ENCODE measurements at regions not wholly inside any gene's neighbourhood (a gene's known extent, or its start where the extent isn't known, plus 50 kb on each side); places are given as distances from the start of the nearest gene placed in this dataset.

- peaks cover 0 to 9% (median 5%) of the 10 kb centered on the region in 3 donors for H3K4me1 ChIP-seq (ENCODE audit: control insufficient read depth in 3 of 3, insufficient read depth in 3 of 3, low read length in 3 of 3)
- H3K9me3 ChIP-seq (ENCODE audit: control insufficient read depth in 3 of 3, low read length in 3 of 3), result no peaks in the 10 kb centered on the region
- H3K9ac ChIP-seq (ENCODE audit: low read depth in 1 of 3, low read length in 3 of 3), result no peak overlapping the region
- no peak overlapping the region for H3K27ac ChIP-seq (ENCODE audit: low read depth, low read length)
- no peaks in the 10 kb centered on the region for H3K27me3 ChIP-seq (ENCODE audit: control insufficient read depth in 3 of 3, insufficient read depth in 3 of 3, low read length in 3 of 3)
- H3K4me3 ChIP-seq (ENCODE audit: low read length in 3 of 3), result no peak overlapping the region
- H3K36me3 ChIP-seq (ENCODE audit: control insufficient read depth in 3 of 3, insufficient read depth in 3 of 3, low read length in 3 of 3), result no peaks in the 10 kb centered on the region
Observed at GRCh38 chr5:54696931-54697330, 179.4 kb downstream of the SNX18 start.

GRCh38 chr5:54696346-54696745 lies 178.8 kb downstream of the SNX18 start:
- Histone ChIP-seq H3K27me3 (ENCODE audit: control insufficient read depth in 3 of 3, insufficient read depth in 3 of 3, low read length in 3 of 3) (no peaks in the 10 kb centered on the region), H3K36me3 (ENCODE audit: control insufficient read depth in 3 of 3, insufficient read depth in 3 of 3, low read length in 3 of 3) (no peaks in the 10 kb centered on the region), H3K9ac (ENCODE audit: low read depth in 1 of 3, low read length in 3 of 3) (no peak overlapping the region), H3K27ac (ENCODE audit: low read depth, low read length) (no peak overlapping the region), H3K9me3 (ENCODE audit: control insufficient read depth in 3 of 3, low read length in 3 of 3) (no peaks in the 10 kb centered on the region), H3K4me1 (ENCODE audit: control insufficient read depth in 3 of 3, insufficient read depth in 3 of 3, low read length in 3 of 3) (peaks cover 0 to 9% (median 3%) of the 10 kb centered on the region in 3 donors), H3K4me3 (ENCODE audit: low read length in 3 of 3) (no peak overlapping the region)

DNA sequence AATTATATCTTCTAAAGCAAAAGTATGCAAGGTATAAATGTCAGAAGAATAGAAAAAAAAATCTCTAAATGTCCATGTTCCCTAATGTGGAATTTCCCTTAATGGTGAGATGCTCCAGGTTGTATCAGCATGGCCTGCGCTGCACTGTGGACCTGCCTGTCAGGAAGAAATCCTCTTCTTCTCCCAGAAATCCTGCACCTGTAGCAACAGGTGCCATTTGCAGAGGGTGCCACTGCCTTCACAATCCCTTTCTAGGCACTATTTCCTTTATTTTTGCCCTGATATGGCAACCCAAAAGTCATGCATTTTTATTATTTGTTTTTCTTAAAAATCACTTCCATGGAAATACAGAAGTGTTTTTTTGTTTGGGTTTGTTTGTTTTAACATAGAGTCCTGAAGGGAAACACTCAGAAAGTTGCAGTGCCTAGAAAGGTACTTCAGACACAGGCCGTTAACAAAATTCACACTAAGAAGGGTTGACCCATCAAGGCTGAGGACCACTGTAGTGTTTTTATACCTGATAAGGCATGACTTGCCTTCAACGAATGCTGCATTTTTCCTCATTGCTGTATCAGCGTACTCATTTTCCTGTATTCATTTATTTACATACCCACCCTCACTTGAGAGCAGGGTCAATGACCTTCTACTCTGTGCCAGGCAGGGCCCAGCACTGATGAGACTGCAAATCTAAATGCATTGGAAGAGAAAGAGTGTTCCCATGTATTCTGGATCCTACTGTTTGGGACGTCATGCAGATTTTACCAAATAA lies 177.8 kb downstream of the SNX18 start:
- Histone ChIP-seq H3K9ac (ENCODE audit: low read depth in 1 of 3, low read length in 3 of 3) (no peak overlapping the region), H3K4me1 (ENCODE audit: control insufficient read depth in 3 of 3, insufficient read depth in 3 of 3, low read length in 3 of 3) (peaks cover 0 to 9% (median 3%) of the 10 kb centered on the region in 3 donors), H3K4me3 (ENCODE audit: low read length in 3 of 3) (no peak overlapping the region), H3K27ac (ENCODE audit: low read depth, low read length) (no peak overlapping the region), H3K27me3 (ENCODE audit: control insufficient read depth in 3 of 3, insufficient read depth in 3 of 3, low read length in 3 of 3) (no peaks in the 10 kb centered on the region), H3K9me3 (ENCODE audit: control insufficient read depth in 3 of 3, low read length in 3 of 3) (no peaks in the 10 kb centered on the region), H3K36me3 (ENCODE audit: control insufficient read depth in 3 of 3, insufficient read depth in 3 of 3, low read length in 3 of 3) (no peaks in the 10 kb centered on the region)

DNA sequence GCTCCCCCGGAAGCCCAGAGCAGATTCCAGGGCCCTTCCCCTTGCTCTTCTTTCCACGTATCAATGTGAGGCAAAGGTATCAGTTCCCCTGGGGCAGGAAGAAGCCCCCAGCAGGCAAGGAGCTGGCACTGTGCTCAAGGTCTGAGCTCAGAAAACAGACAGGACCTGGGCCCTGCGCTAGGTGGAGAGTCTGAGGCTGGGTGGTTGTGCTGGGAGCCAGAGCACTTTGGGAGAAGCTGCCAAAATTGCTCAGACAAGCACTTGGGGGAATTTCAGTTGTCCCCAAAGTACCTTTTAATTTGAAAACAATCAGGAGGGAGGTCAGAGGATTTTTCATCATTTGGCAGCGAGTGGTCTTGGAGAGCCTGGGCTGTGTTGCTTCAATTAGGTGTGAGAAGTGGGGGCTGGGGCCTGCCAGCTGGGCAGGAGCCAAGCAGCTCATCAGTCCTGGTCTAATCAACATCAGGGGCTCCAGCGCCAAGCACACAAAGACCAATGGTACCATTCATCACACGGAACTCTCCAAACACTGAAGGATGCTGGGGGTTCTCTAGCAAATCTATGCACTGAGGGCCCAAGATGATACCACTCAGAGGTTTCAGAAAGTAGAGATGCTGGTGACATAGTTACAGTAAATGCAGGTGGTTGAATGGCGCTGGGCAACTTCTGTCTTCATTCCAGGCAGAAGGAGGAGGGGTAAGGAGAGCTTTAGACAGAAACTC lies 176.5 kb downstream of the SNX18 start:
- Histone ChIP-seq H3K4me1 (ENCODE audit: control insufficient read depth in 3 of 3, insufficient read depth in 3 of 3, low read length in 3 of 3) (peaks cover 0 to 9% (median 3%) of the 10 kb centered on the region in 3 donors), H3K36me3 (ENCODE audit: control insufficient read depth in 3 of 3, insufficient read depth in 3 of 3, low read length in 3 of 3) (no peaks in the 10 kb centered on the region), H3K27ac (ENCODE audit: low read depth, low read length) (no peak overlapping the region), H3K27me3 (ENCODE audit: control insufficient read depth in 3 of 3, insufficient read depth in 3 of 3, low read length in 3 of 3) (no peaks in the 10 kb centered on the region), H3K9me3 (ENCODE audit: control insufficient read depth in 3 of 3, low read length in 3 of 3) (no peaks in the 10 kb centered on the region), H3K9ac (ENCODE audit: low read depth in 1 of 3, low read length in 3 of 3) (no peak overlapping the region), H3K4me3 (ENCODE audit: low read length in 3 of 3) (no peak overlapping the region)

DNA sequence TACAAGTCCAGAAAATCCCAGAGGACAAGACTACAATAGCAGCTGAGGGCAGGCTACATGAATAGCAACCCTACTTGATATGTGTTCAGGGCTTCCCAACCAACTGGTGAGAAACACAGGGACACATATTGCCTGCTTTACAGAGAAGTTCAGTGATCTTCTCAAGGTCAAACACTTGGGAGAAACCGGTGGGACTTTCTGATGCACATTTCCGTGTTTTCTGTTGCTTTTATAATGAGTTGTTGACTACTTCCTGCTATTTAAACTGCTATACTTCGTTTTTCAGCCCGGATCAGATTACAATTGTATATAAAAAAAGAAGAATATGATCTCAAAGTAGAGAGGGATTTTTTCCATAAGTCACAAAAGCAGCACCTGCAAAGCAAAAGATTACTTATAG lies 175.1 kb downstream of the SNX18 start:
- no peak overlapping the region for H3K4me3 ChIP-seq (ENCODE audit: low read length in 3 of 3)

DNA sequence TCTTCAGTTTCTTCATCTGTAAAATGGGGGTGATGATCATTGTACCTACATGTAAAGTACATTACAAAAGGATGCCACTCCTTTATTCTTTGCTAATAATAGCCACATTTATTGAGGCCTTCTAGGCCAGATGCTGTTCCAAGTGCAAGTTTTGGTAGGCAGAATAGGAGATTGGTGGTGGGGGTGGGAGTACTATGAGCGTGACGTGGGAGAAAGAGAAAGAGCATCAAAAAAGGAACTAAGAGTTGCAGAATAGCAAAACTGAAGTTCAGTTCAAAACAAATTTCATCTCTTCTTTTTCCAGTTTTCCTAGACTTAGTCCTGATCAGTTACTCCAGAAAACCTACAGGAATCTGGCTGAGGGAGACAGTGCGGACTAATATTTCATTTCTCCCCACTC lies 174.1 kb downstream of the SNX18 start:
- Histone ChIP-seq H3K27me3 (ENCODE audit: control insufficient read depth in 3 of 3, insufficient read depth in 3 of 3, low read length in 3 of 3) (no peaks in the 10 kb centered on the region), H3K9ac (ENCODE audit: low read depth in 1 of 3, low read length in 3 of 3) (no peak overlapping the region), H3K4me3 (ENCODE audit: low read length in 3 of 3) (no peak overlapping the region), H3K9me3 (ENCODE audit: control insufficient read depth in 3 of 3, low read length in 3 of 3) (no peaks in the 10 kb centered on the region), H3K36me3 (ENCODE audit: control insufficient read depth in 3 of 3, insufficient read depth in 3 of 3, low read length in 3 of 3) (no peaks in the 10 kb centered on the region), H3K4me1 (ENCODE audit: control insufficient read depth in 3 of 3, insufficient read depth in 3 of 3, low read length in 3 of 3) (peaks cover 0 to 5% (median 0%) of the 10 kb centered on the region in 3 donors), H3K27ac (ENCODE audit: low read depth, low read length) (no peak overlapping the region)

More for the DNA sequence above, 175.1 kb downstream of the SNX18 start:
- Histone ChIP-seq H3K9me3 (ENCODE audit: control insufficient read depth in 3 of 3, low read length in 3 of 3) (no peaks in the 10 kb centered on the region), H3K36me3 (ENCODE audit: control insufficient read depth in 3 of 3, insufficient read depth in 3 of 3, low read length in 3 of 3) (no peaks in the 10 kb centered on the region), H3K27me3 (ENCODE audit: control insufficient read depth in 3 of 3, insufficient read depth in 3 of 3, low read length in 3 of 3) (no peaks in the 10 kb centered on the region), H3K27ac (ENCODE audit: low read depth, low read length) (no peak overlapping the region), H3K9ac (ENCODE audit: low read depth in 1 of 3, low read length in 3 of 3) (no peak overlapping the region), H3K4me1 (ENCODE audit: control insufficient read depth in 3 of 3, insufficient read depth in 3 of 3, low read length in 3 of 3) (peaks cover 0 to 7% (median 3%) of the 10 kb centered on the region in 3 donors)

- H3K27ac ChIP-seq (ENCODE audit: low read depth, low read length), result no peak overlapping the region
Observed at GRCh38 chr5:54689411-54690251, 172.1 kb downstream of the SNX18 start.

DNA sequence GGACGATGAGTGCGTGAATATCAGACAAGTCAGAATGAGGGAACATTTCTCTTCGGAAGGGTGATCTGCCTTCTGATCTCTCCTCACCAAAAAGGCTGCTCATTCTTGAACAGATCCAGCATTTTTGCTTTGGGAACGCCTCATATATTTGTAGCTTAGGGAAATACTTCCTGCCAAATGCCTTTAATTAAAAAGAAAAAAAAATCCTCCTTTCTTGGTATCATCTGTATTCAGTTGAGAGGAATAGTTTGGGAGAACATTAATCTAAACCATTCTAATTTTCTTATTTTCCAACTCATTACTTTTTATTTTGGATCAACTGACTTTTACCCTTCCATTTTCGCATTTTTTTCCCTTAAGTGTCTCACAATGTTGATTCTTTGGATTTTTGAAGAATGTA lies 163.4 kb downstream of the SNX18 start:
- Histone ChIP-seq H3K4me3 (ENCODE audit: low read length in 3 of 3) (no peak overlapping the region), H3K9me3 (ENCODE audit: control insufficient read depth in 3 of 3, low read length in 3 of 3) (no peaks in the 10 kb centered on the region), H3K9ac (ENCODE audit: low read depth in 1 of 3, low read length in 3 of 3) (no peak overlapping the region), H3K4me1 (ENCODE audit: control insufficient read depth in 3 of 3, insufficient read depth in 3 of 3, low read length in 3 of 3) (peaks cover 2 to 4% (median 3%) of the 10 kb centered on the region in 3 donors), H3K27ac (ENCODE audit: low read depth, low read length) (no peak overlapping the region), H3K36me3 (ENCODE audit: control insufficient read depth in 3 of 3, insufficient read depth in 3 of 3, low read length in 3 of 3) (no peaks in the 10 kb centered on the region), H3K27me3 (ENCODE audit: control insufficient read depth in 3 of 3, insufficient read depth in 3 of 3, low read length in 3 of 3) (no peaks in the 10 kb centered on the region)

More at GRCh38 chr5:54689411-54690251, 172.1 kb downstream of the SNX18 start:
- H3K9ac ChIP-seq (ENCODE audit: low read depth in 1 of 3, low read length in 3 of 3), result no peak overlapping the region
- H3K4me3 ChIP-seq (ENCODE audit: low read length in 3 of 3), result no peak overlapping the region
- no peaks in the 10 kb centered on the region for H3K27me3 ChIP-seq (ENCODE audit: control insufficient read depth in 3 of 3, insufficient read depth in 3 of 3, low read length in 3 of 3)
- H3K4me1 ChIP-seq (ENCODE audit: control insufficient read depth in 3 of 3, insufficient read depth in 3 of 3, low read length in 3 of 3), result peaks cover 0 to 5% (median 0%) of the 10 kb centered on the region in 3 donors
- no peaks in the 10 kb centered on the region for H3K36me3 ChIP-seq (ENCODE audit: control insufficient read depth in 3 of 3, insufficient read depth in 3 of 3, low read length in 3 of 3)
- H3K9me3 ChIP-seq (ENCODE audit: control insufficient read depth in 3 of 3, low read length in 3 of 3), result no peaks in the 10 kb centered on the region

GRCh38 chr5:54679686-54680085 lies 162.1 kb downstream of the SNX18 start:
- peaks cover 2 to 4% (median 3%) of the 10 kb centered on the region in 3 donors for H3K4me1 ChIP-seq (ENCODE audit: control insufficient read depth in 3 of 3, insufficient read depth in 3 of 3, low read length in 3 of 3)
- no peaks in the 10 kb centered on the region for H3K36me3 ChIP-seq (ENCODE audit: control insufficient read depth in 3 of 3, insufficient read depth in 3 of 3, low read length in 3 of 3)
- H3K9ac ChIP-seq (ENCODE audit: low read depth in 1 of 3, low read length in 3 of 3), result no peak overlapping the region
- no peaks in the 10 kb centered on the region for H3K9me3 ChIP-seq (ENCODE audit: control insufficient read depth in 3 of 3, low read length in 3 of 3)
- H3K27ac ChIP-seq (ENCODE audit: low read depth, low read length), result no peak overlapping the region
- H3K4me3 ChIP-seq (ENCODE audit: low read length in 3 of 3), result no peak overlapping the region
- no peaks in the 10 kb centered on the region for H3K27me3 ChIP-seq (ENCODE audit: control insufficient read depth in 3 of 3, insufficient read depth in 3 of 3, low read length in 3 of 3)

Data from skeletal muscle tissue (tissue), 3 donors.